HG03469 (cell line): ENCODE measurements at regions not wholly inside any gene's neighbourhood (a gene's known extent, or its start where the extent isn't known, plus 50 kb on each side); places are given as distances from the start of the nearest gene placed in this dataset.
"Not testable (repeated sequence)": the region's sequence is repeated elsewhere in the genome, so short reads cannot be mapped to it uniquely, and the experiment has no call there.

Experiments used
- ATAC-seq: cut with Tn5 transposase; IDR thresholded peaks from one replicate; pipeline ENCODE4 v1.9.1; 2021; ENCODE audit warnings: mild to moderate bottlenecking, moderate library complexity, moderate number of reproducible peaks; ENCODE audit not compliant: unreplicated experiment

- ATAC-seq: not testable (repeated sequence)
Observed at GRCh38 chr9:115692868-115693267, 460.7 kb upstream of the PAPPA start.

DNA sequence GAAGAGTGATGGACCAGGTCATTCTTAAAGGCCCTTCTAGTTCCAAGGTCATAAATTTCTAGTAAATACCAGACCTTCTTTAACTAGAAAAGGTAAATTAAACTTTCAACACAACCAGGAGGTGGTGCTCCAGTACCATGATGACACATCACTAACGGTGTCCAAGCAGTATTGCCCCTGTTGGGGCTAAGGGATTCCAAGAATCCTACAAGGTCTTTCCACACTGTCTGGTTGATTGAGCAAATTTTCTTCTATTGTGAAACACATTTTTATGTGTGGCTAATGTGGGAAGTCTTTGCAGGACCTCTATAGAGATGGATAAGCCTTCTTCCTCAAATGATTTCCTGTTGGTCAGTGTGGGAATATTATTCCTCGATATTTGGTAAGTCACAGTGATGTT, 459.6 kb upstream of the PAPPA start:
- ATAC-seq: no peak

DNA sequence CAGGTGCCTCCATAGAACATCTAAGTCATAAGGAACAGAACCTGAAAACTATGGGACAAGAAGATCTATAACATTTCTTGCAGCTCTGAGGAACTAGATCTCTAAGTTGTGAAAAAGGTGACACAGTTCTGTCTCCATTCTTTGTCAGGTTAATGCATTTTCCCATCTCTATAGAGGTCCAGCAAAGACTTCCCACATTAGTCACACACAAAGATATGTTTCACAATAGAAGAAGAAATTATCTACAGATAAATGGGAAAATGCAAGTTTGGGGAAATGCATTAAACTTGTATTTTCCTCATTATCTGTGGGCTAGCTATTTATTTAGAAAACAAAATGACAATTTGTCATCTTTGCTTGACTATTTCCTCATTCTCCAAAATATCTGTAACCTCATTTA, 458.6 kb upstream of the PAPPA start:
- no peak for ATAC-seq

- no peak for ATAC-seq
Observed at GRCh38 chr9:115712981-115713380, 440.6 kb upstream of the PAPPA start.

DNA sequence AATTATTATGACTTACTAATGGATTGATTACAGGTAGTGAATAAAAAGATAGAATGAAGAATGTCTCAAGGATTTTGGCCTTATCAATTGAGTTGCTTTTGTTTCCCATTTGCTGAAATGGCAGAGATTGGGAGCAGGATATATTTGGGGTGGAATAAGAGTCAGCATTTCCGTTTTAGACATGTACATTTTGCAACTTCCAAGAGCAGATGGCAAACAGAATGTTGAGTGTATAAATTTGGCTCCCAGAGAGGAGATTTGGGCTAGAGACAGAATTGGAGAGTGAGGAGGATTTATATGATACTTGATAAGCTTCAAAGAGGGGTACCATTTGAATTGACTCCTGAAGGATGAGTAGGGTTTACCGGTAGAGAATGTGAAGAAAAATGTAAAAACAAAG, 437.9 kb upstream of the PAPPA start:
- ATAC-seq: no peak

- ATAC-seq: no peak
Observed at GRCh38 chr9:115717298-115717697, 436.3 kb upstream of the PAPPA start.

DNA sequence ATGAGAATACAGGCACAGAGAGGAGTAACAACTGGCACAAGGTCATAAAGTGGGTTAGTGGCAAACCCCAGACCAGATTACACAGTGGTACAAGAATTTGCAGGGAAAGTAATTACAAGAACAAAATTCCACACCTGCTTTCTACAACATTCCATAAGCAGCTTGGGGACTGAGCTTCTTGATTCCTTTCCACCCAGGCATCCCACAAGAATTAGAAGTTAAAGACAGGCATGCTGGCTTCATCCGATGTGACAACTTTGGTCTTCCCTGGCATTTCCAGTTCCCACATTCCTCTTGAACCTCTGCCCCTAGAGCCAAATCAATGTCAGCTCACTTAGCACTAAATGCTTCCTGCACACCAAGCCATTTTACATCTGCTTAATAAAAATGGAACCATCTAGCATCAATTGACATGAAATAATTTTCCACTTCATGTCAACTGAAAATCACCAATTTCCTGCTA, 435.8 kb upstream of the PAPPA start:
- ATAC-seq: no peak

- no peak for ATAC-seq
Observed at GRCh38 chr9:115730396-115730795, 423.2 kb upstream of the PAPPA start.

GRCh38 chr9:115730845-115731244, 422.7 kb upstream of the PAPPA start:
- no peak for ATAC-seq

- no peak for ATAC-seq
Observed at GRCh38 chr9:115733318-115734110, 420.1 kb upstream of the PAPPA start.

DNA sequence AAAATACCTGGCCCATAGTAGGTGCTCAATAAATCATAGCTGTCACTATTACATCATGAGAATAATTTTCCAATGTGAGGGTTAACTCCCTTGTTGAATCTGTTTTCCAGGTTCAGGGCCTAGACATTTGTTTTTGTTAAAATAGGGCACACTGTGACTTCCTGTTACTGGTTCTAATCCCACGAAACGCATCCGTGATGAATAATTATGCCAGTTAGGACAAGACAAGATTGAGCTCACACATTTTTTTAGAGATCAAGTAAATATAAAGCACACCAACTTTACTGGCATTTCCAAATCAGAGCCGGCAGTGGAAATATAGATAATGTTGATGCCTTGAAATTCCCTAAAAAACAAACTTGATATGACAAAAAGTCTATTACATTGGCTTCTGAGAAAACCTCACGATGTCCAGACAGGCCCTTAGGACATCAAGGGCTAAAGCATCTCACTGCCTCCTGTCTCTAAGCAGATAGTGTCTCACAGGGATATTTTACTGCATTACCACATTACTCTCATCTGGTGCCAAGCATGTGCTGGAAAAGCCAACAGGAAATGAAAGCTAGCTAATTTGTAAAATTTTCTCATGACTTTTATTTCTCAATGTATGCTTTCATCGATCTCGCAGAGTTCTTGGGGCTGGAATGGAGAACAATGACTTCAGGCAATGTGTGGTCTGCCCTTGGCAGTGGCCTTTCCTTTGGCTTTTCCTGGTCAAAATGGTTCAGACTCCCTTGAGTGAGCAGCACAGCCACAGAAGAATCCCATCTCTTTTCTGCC, 414.3 kb upstream of the PAPPA start:
- ATAC-seq: no peak

GRCh38 chr9:115740986-115741385, 412.6 kb upstream of the PAPPA start:
- no peak for ATAC-seq

GRCh38 chr9:115743709-115744605, 409.6 kb upstream of the PAPPA start:
- no peak for ATAC-seq

GRCh38 chr9:115746496-115746895, 407.1 kb upstream of the PAPPA start:
- no peak for ATAC-seq

GRCh38 chr9:115747731-115748130, 405.9 kb upstream of the PAPPA start:
- no peak for ATAC-seq

GRCh38 chr9:115756736-115757135, 396.9 kb upstream of the PAPPA start:
- no peak for ATAC-seq

- no peak for ATAC-seq
Observed at GRCh38 chr9:115757461-115757860, 396.1 kb upstream of the PAPPA start.

- no peak for ATAC-seq
Observed at GRCh38 chr9:115758441-115758840, 395.1 kb upstream of the PAPPA start.

- ATAC-seq: no peak
Observed at GRCh38 chr9:115759426-115759825, 394.2 kb upstream of the PAPPA start.

DNA sequence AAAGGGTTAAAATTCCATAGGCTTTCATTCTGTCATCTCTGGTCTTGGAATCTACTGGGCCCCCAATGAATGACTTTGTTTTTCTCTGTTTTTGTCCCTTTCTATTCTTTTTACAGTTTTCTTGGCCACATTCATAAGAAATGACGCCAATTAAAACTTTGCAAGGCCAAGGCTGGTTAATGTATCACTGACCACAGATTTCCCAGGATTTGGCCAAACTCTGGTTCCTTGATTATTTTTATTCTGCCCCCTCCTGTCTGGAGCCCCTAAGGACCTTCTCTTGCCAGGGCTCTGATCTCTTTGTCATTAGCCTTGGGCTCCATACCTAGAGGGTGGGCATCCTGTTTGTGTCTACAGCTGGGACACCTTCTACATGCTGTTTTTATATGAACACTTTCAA, 388.9 kb upstream of the PAPPA start:
- no peak for ATAC-seq

DNA sequence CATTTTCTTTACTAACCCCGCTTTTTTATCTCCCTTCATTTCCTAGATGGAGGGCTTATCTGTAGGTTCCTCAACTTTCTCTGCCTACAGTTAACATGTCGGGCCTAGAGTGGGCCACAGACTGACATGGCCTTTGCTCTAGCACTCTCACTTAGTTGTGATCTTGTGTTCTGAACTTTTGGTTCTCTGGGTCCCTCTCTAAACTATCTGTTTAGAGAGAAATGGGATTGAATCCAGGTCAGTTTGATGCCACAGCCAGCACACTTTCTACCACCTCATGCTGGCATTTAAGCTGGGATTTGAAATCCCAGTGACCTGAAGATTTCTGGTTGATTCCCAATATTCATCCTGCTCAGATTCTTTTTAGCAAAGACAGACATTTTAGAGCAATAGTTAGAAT, 388.5 kb upstream of the PAPPA start:
- no peak for ATAC-seq
